NCI-H526 (cell line): ENCODE measurements at regions not wholly inside any gene's neighbourhood (a gene's known extent, or its start where the extent isn't known, plus 50 kb on each side); places are given as distances from the start of the nearest gene placed in this dataset.
A peak's percentile ranks its signal among the peaks of the same experiment; 100 is the strongest.

Experiments
- DNase-seq, 2 experiments: peaks; one replicate each; lab custom pipeline; 2025; lab: John Stamatoyannopoulos, UW

- DNase-seq = peak in 1 of 2 experiments; percentile 21
Measured at GRCh38 chr21:43317959-43318358, 109.0 kb downstream of the SIK1 start.

GRCh38 chr21:43317254-43317748, 109.6 kb downstream of the SIK1 start:
- DNase-seq = no peak

- DNase-seq = no peak
Measured at GRCh38 chr21:43316156-43316845, 110.6 kb downstream of the SIK1 start.

- DNase-seq = peak in 1 of 2 experiments; percentile 45
Measured at GRCh38 chr21:43315244-43316137, 111.4 kb downstream of the SIK1 start.

- DNase-seq = peak in 1 of 2 experiments; percentile 32
Measured at GRCh38 chr21:43313939-43314405, 113.0 kb downstream of the SIK1 start.

- DNase-seq = peak in 1 of 2 experiments; percentile 62
Measured at GRCh38 chr21:43313221-43313938, 113.6 kb downstream of the SIK1 start.

GRCh38 chr21:43312751-43313169, 114.2 kb downstream of the SIK1 start:
- peak; percentile 98 to 99 for DNase-seq

- DNase-seq = peak in 1 of 2 experiments; percentile 29
Measured at GRCh38 chr21:43312011-43312410, 114.9 kb downstream of the SIK1 start.

GRCh38 chr21:43311301-43311817, 115.6 kb downstream of the SIK1 start:
- peak; percentile 83 to 92 for DNase-seq

- no peak for DNase-seq
Measured at GRCh38 chr21:43308815-43309283, 118.1 kb downstream of the SIK1 start.

GRCh38 chr21:43308101-43308814, 118.7 kb downstream of the SIK1 start:
- no peak for DNase-seq

GRCh38 chr21:43307677-43308070, 119.3 kb downstream of the SIK1 start:
- DNase-seq = no peak

GRCh38 chr21:43306911-43307676, 119.8 kb downstream of the SIK1 start:
- peak in 1 of 2 experiments; percentile 35 for DNase-seq

GRCh38 chr21:43306391-43306790, 120.5 kb downstream of the SIK1 start:
- no peak for DNase-seq

GRCh38 chr21:43305811-43306311, 121.1 kb downstream of the SIK1 start:
- DNase-seq = no peak

- DNase-seq = no peak
Measured at GRCh38 chr21:43305336-43305665, 121.6 kb downstream of the SIK1 start.

GRCh38 chr21:43304621-43305335, 122.2 kb downstream of the SIK1 start:
- no peak for DNase-seq

- no peak for DNase-seq
Measured at GRCh38 chr21:43304206-43304605, 122.7 kb downstream of the SIK1 start.
